Posterior cingulate gyrus (tissue), 11 donors: ENCODE measurements at regions not wholly inside any gene's neighbourhood (a gene's known extent, or its start where the extent isn't known, plus 50 kb on each side); places are given as distances from the start of the nearest gene placed in this dataset.
"Not testable (repeated sequence)": the region's sequence is repeated elsewhere in the genome, so short reads cannot be mapped to it uniquely, and the experiment has no call there.

Experiments
- DNase-seq, 10 donors: peaks; one replicate each; pipeline versions ENCODE4 v3.0.0 to v3.0.0-alpha.2; 2020 to 2021; ENCODE audit warnings: mixed read lengths in 3 of 10
- intact Hi-C: fragments of 100-400 bp; cut with DNase I; formaldehyde crosslinking; loops from one replicate; pipeline ENCODE4 v1.15.1; 2023

DNA sequence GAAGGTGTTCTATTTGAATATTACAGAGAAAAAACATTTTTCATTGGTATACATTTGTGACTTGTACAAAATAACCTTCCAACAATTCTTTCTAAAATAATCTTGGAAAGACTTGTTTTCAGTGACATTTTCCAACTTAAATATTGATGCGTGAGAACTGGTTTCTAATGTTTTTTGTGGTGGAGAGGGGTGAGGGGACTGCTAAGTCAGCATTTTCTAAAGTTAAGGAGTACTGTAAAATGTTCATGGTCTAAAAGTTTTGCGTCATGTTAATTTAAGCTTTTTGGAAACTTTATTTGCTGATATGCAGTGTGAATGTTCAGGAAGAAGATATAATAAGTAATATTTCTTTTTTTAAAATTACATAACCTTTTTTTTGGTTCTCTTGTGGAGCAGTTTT, 229.3 kb downstream of the MAGEB5 start:
- intact Hi-C loops: no loop called here
- DNase-seq: no peak

DNA sequence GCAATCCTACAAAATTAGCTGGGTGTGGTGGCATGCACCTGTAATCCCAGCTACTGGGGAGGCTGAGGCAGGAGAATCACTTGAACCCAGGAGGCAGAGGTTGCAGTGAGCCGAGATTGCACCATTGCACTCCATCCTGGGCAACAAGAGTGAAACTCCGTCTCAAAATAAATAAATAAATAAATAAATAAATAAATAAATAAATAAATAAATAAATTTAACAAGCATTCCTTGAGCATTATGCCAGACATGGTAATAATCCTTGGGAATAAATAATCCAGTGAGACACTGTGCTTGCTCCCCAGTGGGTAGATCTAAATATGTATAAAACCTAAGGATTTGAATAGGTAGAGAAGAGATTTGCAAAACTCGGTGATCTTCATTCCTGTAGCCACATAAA, 228.4 kb downstream of the MAGEB5 start:
- DNase-seq, intact Hi-C loops: not testable (repeated sequence)

GRCh38 chrX:26442340-26442739, 226.4 kb downstream of the MAGEB5 start:
- no peak for DNase-seq
- intact Hi-C loops: no loop called here

DNA sequence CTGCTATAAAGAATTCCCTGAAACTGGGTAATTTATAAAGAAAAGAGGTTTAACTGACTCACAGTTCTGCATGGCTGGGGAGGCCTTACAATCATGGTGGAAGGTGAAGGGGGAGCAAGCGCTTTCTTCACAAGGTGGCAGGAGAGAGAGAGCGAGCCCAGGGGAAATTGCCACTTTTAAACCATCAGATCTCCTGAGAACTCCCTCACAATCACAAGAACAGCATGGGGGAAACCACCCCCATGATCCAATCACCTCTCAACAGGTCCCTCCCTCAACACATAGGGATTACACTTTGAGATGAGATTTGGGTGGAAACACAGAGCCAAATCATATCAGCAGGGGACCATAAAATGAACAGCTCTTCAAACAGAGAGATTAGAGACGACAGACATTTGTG, 198.6 kb downstream of the MAGEB5 start:
- no peak for DNase-seq
- intact Hi-C loops: no loop called here

DNA sequence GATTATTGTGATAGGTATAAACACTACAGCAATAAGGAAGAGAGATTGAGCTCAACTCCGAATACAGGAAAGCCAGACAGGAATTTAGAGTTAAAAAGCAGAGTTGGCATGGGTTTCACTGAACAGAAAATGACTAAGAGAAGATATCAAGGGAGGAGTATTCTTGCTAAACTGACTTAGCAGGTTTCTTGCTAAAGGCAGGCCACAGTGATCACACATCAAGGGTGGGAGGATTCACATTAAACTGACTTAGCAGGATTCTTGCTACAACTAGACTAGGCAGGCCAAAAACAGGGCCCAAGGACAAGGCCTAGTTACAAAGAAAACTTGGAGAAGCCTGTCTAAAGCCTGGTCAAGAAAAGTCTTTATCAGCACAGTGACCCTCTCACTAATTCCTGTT, 195.1 kb downstream of the MAGEB5 start:
- no peak for DNase-seq
- intact Hi-C loops: no loop called here

- no peak for DNase-seq
These were observed 193.7 kb downstream of the MAGEB5 start for GRCh38 chrX:26409636-26410035.

DNA sequence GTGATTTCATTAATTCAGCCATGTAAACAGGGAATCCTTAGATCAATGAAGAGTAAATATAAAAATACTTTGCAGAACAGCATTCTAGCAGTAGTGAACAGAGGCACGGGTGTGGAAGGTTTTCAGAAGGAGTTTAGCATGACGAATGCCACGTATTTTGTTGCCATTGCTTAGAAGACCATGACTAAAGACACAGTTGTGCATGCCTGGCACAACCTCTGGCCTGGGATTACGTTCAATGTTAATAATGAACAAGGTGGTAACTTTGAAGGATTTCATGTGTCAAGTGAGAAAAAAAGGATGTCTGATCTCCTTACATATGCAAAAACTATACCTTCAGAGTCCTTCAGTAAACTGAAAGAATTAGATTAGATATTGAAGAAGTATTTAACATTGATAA, 171.9 kb downstream of the MAGEB5 start:
- no peak for DNase-seq
- intact Hi-C loops: no loop called here

More at GRCh38 chrX:26409636-26410035, 193.7 kb downstream of the MAGEB5 start:
- intact Hi-C loops: no loop called here

DNA sequence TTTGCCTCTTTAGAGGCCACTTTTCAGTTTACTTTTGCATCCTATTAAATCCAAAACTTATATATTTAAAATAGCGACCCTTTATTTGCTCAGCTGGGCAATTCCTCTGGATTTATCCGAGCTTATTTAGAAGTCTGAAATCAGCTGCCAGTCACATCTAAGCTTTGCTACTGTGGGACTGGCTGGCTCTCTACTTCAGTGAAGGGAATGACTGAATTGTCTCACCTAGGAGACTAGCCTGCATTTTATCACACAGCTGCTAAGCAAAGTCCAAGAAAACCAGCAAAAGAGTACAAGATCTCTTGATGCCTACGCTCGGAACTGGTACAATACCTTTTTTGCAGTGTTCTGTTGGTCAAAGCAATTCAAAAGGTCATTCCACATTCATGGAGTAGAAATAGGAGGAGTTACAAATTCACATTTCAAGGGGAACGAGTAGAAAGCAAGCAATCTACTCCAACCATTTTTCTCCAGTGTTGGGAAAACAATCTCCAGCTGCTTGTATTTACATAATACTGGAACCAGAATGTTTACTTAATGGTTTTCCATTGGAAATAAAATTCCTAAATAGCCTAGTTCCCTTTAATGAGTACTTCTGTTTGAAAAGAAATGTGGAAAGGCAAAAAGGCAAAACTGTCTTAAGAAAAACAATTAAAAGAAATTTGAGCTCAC, 160.2 kb downstream of the MAGEB5 start:
- DNase-seq: no peak
- intact Hi-C loops: no loop called here

DNA sequence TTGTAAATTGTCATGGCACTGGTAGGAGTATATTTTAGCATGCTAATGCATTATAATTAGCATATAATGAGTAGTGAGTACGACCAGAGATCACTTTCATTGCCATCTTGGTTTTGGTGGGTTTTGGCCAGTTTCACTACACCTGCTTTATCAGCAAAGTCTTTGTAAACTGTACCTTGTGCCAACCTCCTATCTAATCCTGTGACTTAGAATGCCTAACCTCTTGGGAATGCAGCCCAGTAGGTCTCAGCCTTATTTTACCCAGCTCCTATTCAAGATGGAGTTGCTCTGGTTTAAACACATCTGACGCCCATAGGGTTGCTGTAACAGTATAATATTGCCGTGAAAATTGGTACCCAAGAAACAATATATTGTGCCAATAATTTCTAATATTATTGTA, 159.4 kb downstream of the MAGEB5 start:
- DNase-seq: no peak
- intact Hi-C loops: no loop called here

DNA sequence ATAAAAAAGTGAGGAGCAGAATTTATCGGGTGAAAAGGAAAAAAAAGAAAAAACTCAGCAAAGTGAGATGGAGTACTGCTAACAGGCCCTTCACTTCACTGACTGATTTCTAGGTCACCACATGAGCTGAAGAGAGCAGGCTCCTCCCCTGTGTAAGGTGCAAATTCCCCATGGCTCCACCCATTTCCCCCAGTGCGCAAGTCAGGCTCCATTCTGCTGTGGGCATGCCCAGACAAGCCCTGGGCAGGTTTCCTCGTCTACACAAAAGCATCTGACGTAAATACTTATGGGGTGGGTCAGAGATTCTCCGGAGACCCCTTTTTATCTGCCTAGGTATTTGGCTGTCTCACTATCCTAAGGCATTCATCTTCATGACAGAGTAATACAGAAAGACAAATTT, 157.9 kb downstream of the MAGEB5 start:
- intact Hi-C loops: no loop called here
- DNase-seq: no peak

GRCh38 chrX:26352891-26353430, 137.0 kb downstream of the MAGEB5 start:
- no peak for DNase-seq
- intact Hi-C loops: no loop called here

- intact Hi-C loops: no loop called here
- no peak for DNase-seq
These were observed 131.2 kb downstream of the MAGEB5 start for GRCh38 chrX:26347171-26347570.

GRCh38 chrX:26334232-26334631, 118.3 kb downstream of the MAGEB5 start:
- DNase-seq: peak in 3 of 10 donors; percentile 42 to 63 (median 52)
- intact Hi-C loops: no loop called here

GRCh38 chrX:26328608-26329319, 112.8 kb downstream of the MAGEB5 start:
- no peak for DNase-seq
- intact Hi-C loops: no loop called here

- no peak for DNase-seq
- intact Hi-C loops: no loop called here
These were observed 93.3 kb downstream of the MAGEB5 start for GRCh38 chrX:26309262-26309661.

GRCh38 chrX:26295425-26295824, 79.5 kb downstream of the MAGEB5 start:
- intact Hi-C loops: no loop called here
- DNase-seq: no peak

GRCh38 chrX:26286836-26287235, 70.9 kb downstream of the MAGEB5 start:
- intact Hi-C loops: no loop called here
- no peak for DNase-seq
